ENCODE measurements at regions not wholly inside any gene's neighbourhood (a gene's known extent, or its start where the extent isn't known, plus 50 kb on each side); places are given as distances from the start of the nearest gene placed in this dataset.
"Not testable (repeated sequence)": the region's sequence is repeated elsewhere in the genome, so short reads cannot be mapped to it uniquely, and the experiment has no call there.

GRCh38 chr5:110873773-110874437, 135.1 kb downstream of the SLC25A46 start:
- no peaks in the 10 kb centered on the region for H3K27me3 ChIP-seq (replicated peaks in 1 of 7)
- H3K4me3 ChIP-seq: no peak overlapping the region
- WGBS, 5 donors: 33 to 52% (median 46%) methylated on average over 3 of the region's 3 CpGs
- no peak overlapping the region for H3K27ac ChIP-seq
- no peak for DNase-seq
- H3K9me3 ChIP-seq: peaks cover 0 to 9% (median 0%) of the 10 kb centered on the region in 8 donors
- TF ChIP-seq POLR2A (IDR thresholded peaks at IDR 0.05): no peak
- intact Hi-C loops (cut with DNase I; ENCODE audit: low total_unique reads): no loop called here
- H3K4me1 ChIP-seq: no peaks in the 10 kb centered on the region
- H3K36me3 ChIP-seq: no peaks in the 10 kb centered on the region

GRCh38 chr5:110875115-110875514, 136.3 kb downstream of the SLC25A46 start:
- H3K36me3 ChIP-seq; H3K27me3 ChIP-seq (replicated peaks in 1 of 7); H3K27ac ChIP-seq; DNase-seq; H3K4me3 ChIP-seq; intact Hi-C loops (cut with DNase I; ENCODE audit: low total_unique reads); H3K4me1 ChIP-seq: not testable (repeated sequence)
- peaks cover 0 to 11% (median 0%) of the 10 kb centered on the region in 8 donors for H3K9me3 ChIP-seq

- no peak for DNase-seq
- Histone ChIP-seq H3K36me3 (no peaks in the 10 kb centered on the region), H3K9me3 (peaks cover 0 to 16% (median 0%) of the 10 kb centered on the region in 8 donors), H3K27ac (no peak overlapping the region), H3K4me3 (no peak overlapping the region), H3K27me3 (replicated peaks in 1 of 7) (no peaks in the 10 kb centered on the region), H3K4me1 (no peaks in the 10 kb centered on the region)
- TF ChIP-seq POLR2AphosphoS5 (IDR thresholded peaks at IDR 0.05): no peak
- no peak for TF ChIP-seq POLR2A (IDR thresholded peaks at IDR 0.05)
- no peak for TF ChIP-seq CTCF (IDR thresholded peaks at IDR 0.05 in 8 of 11, conservative IDR thresholded peaks at IDR 0.05 in 3 of 11)
- intact Hi-C loops (cut with DNase I; ENCODE audit: low total_unique reads): no loop called here
These were observed 139.3 kb downstream of the SLC25A46 start for GRCh38 chr5:110878115-110878514.

- intact Hi-C loops (cut with DNase I; ENCODE audit: low total_unique reads): no loop called here
- Histone ChIP-seq H3K27me3 (replicated peaks in 1 of 7) (no peaks in the 10 kb centered on the region), H3K4me3 (no peak overlapping the region), H3K4me1 (no peaks in the 10 kb centered on the region), H3K36me3 (no peaks in the 10 kb centered on the region), H3K27ac (no peak overlapping the region), H3K9me3 (peaks cover 0 to 16% (median 0%) of the 10 kb centered on the region in 8 donors)
- TF ChIP-seq POLR2AphosphoS5 (IDR thresholded peaks at IDR 0.05): no peak
- TF ChIP-seq CTCF (IDR thresholded peaks at IDR 0.05 in 8 of 11, conservative IDR thresholded peaks at IDR 0.05 in 3 of 11): no peak
- no peak for TF ChIP-seq POLR2A (IDR thresholded peaks at IDR 0.05)
- DNase-seq: no peak
- WGBS, 5 donors: 44 to 52% (median 51%) methylated on average over 4 of the region's 4 CpGs
These were observed 140.9 kb downstream of the SLC25A46 start for GRCh38 chr5:110879675-110880074.

GRCh38 chr5:110880413-110880812, 141.6 kb downstream of the SLC25A46 start:
- no peak for TF ChIP-seq CTCF (IDR thresholded peaks at IDR 0.05 in 8 of 11, conservative IDR thresholded peaks at IDR 0.05 in 3 of 11)
- no peak for TF ChIP-seq POLR2A (IDR thresholded peaks at IDR 0.05)
- no peak for TF ChIP-seq POLR2AphosphoS5 (IDR thresholded peaks at IDR 0.05)
- Histone ChIP-seq H3K4me1 (no peaks in the 10 kb centered on the region), H3K4me3 (no peak overlapping the region), H3K27me3 (replicated peaks in 1 of 7) (no peaks in the 10 kb centered on the region), H3K9me3 (peaks cover 0 to 10% (median 0%) of the 10 kb centered on the region in 8 donors), H3K36me3 (no peaks in the 10 kb centered on the region), H3K27ac (no peak overlapping the region)
- no peak for DNase-seq
- intact Hi-C loops (cut with DNase I; ENCODE audit: low total_unique reads): no loop called here
- WGBS, 5 donors: 64 to 78% (median 72%) methylated on average over 2 of the region's 2 CpGs
